Hematopoietic multipotent progenitor cell (in vitro differentiated cells): ENCODE measurements at regions not wholly inside any gene's neighbourhood (a gene's known extent, or its start where the extent isn't known, plus 50 kb on each side); places are given as distances from the start of the nearest gene placed in this dataset.

Experiments used
- DNase-seq, 3 donors: peaks; one replicate each; pipeline ENCODE4 v3.0.0-alpha.2; 2011 to 2015; ENCODE audit warnings: low read depth in 2 of 3, low spot score in 2 of 3

DNA sequence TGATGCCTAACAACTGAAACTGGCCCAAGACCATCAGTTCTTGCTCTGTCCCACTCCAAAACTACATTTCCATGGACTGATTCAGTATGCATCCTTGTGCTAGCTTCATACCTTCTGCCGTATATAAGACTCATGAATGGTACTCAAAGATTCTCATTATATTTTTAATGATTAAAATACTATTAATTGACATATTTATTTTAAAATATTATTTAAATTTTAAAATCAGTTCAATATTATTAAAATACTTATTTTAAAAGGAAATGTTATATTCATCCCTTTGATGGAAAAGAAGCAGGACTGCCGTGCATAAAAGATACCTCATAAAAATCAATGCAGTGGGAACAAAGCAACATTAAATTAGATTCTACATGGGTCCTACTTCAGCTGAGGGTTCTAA, 153.4 kb downstream of the AXIN2 start:
- no peak for DNase-seq

DNA sequence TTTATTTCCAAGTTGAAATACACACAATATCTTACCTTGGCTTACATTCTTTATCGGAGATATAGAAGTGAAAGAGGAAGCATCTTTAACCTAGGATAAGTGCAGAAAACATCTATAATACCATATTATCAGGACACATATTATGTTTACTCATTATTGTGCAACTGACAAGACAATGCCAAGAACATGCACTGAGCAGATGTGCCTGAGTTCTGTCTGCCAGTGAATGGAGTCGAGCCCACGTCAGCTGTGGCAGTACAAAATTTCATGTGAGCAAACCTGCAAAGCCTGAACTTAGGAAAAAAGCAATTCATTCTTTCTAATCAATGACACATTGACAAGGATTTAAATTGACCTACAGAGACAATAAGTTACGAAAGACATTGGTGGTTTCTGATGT, 154.4 kb downstream of the AXIN2 start:
- no peak for DNase-seq

DNA sequence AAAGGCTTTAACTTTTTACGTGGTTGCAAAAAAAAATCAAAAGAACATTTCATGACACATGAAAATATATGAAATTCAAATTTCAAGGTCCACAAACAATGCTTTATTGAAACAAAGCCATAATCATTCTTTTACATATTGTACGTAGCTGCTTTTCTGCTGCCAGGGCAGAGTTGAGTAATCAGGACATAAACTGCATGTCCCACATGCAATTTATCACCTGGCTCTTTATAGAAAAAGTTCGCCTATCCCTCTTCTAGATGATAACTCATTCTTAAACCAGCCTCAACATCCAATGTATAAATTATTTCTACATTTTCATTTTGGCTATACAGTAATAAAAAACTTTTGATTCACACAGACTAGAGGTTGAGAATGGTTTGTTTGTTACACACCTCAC, 154.9 kb downstream of the AXIN2 start:
- no peak for DNase-seq

GRCh38 chr17:65405563-65405962, 155.9 kb downstream of the AXIN2 start:
- no peak for DNase-seq

DNA sequence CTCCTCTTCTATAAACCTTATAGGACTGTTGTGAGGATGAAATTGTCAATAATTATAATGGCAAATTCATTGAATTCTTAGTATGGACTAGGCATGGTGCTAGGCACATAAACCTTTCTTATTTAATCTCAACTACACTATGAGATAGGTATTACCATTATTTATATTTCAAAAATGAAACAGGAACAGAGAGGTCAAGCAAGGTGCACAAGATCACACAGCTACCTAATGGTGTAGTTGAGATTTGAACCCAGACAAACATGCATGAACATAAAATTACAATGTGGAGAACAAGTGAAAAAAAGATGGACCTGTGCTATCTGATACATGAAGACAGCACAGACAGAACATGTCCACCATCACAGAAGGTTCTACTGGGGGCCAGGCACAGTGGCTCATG, 156.7 kb downstream of the AXIN2 start:
- no peak for DNase-seq

DNA sequence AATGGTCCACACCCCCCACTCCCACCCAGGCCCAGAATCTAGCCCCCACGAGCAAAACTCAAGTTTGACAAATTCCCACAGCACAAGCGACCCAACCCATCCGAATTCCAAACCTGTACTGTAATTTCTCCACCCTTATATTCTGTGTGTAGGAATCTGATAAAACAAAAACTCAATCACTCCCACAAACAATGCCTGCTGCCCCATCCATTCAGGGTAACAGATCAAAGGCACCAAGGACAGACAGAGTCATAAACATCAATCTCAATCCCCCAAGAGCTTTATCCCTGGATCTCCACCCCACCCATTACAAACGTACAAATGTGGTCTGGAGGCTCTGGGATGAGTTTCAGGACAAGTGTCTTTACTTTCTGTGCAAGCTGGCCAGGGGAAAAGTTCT, 157.8 kb downstream of the AXIN2 start:
- DNase-seq, result no peak

DNA sequence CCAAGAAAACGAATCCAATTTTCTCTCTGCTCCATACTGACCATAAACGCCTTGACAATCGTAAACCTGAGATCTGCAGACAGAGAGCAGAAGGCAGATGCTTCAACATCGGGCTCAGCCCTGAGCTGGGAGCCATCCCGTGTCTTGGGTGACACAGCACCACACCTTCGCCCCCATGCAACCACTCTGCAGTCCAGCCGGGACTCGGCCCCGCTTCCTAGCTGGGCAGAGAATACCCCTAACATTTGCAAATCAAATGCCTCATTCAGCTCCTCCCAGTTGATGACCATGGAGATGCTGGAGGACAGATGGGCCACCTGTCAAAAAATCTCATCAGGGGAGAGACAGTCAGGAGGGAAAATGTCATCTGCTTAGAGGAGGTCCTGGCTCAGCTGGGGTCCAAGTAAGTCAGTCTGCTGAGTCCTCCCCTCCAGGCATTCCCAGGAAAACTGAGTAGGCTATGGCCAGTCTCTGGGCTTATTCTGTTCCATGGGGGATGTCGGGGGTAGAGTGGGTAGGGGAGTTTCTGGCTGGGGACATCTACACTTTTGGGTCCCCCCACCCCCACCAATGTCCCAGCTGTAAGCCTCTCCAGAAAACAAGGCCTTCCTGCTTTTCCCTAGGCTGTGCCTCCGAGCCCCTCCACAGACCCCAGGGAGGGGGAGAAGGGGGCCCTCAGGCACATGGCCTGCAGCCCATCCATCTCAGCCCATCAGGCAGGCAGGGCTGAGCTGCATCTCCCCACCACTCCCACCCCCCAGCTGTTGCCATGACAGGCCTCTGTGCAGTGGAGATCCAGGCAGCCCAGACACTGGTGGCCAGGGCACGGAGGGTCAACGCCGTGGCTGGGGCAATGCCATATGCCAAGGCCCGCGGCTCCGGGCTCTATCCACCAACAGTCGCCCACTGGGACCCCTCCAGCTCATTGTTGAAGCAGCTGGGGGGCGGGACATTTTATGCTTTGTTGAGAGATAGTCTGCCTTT, 158.6 kb downstream of the AXIN2 start:
- DNase-seq, result no peak

DNA sequence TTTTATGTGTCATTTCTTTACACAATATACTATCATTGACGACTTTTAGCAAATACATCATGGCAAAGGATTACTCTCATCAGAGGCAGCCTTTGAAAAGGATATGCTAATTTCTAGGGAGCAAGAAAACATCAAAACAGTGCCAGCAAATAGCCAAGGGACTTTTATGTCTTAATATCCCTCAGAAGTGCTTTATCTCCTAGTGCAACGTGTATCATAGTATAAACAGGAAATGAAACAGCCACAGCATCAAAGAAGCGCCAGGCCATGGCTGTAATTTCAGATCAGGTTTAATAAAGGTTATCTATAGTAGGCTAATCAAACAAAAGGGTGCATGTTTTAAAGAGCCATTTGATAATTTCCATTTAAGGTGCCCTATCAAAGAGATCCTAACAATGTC, 159.9 kb downstream of the AXIN2 start:
- no peak for DNase-seq

DNA sequence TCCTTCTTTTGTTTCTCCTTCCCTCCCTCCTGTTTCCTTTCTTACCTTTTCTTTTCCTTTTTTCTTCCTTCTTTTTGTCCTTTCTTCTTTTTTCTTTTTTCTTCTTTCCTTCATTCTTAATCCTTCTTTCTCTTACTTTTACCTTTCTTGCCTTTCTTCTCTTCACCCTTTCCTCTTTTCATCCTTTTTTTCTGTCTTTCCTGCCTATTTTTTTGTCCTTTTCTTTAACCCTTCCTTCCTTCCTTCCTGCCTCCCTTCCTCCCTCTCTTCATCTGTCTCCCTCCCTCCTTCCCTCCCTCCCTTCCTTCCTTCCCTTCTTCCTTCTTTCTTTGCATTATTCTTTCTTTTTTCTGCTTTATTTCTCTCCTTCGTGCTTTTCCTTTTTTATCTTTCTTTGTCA, 160.7 kb downstream of the AXIN2 start:
- no peak for DNase-seq

DNA sequence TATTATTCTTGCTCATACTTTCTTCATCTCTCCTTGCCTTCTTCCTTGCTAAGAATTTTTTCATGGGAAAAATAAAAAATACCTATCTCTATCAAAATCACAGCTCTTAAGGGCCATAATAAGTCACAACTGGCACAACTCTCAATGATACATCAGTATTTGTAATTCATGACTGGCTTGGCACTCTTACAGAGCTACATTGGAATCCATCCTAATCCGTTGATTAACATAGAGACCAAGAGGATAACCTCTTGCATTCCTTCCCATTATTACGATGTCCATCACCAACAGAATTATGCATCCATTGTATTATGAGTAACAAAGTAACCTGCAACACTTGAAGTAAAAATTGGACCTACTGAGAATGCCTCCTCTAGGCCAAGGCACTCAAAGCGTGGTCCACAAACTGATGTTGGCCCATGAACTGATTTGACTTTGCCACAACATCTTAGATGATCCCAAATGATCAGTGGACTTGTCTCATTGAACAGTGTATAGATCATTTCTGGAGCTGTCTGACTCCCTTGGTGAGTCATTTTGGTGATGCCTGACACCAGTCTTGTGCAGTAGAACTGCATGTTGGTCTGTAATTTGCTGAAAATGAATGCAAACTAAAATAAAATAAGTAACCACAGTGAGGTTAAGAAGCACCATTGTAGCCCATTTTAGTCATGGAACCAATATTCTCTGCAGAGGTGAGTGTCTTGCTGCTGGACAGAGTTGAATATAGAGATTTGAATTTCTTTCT, 163.2 kb downstream of the AXIN2 start:
- DNase-seq, result no peak

DNA sequence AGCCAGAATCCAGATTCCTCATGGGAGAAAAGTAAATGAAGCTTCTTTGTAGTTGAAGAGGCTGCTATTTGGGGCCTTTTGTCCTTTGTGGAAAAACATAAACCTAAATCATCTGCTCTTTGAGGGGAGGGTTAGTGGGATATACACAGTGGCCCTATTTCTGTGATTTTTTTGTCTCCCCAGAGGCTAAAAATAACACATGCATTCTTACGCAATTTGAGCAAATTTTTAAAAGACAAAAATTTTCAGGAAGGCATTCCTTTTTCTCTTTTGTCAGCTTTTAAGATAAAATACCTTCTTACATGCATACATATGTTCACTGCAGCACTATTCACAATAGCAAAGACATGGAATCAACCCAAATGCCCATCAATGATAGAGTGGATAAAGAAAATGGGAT, 165.5 kb downstream of the AXIN2 start:
- no peak for DNase-seq

- DNase-seq, result no peak
Observed at GRCh38 chr17:65394811-65395472, 166.5 kb downstream of the AXIN2 start.

GRCh38 chr17:65393514-65393913, 167.9 kb downstream of the AXIN2 start:
- DNase-seq, result no peak

DNA sequence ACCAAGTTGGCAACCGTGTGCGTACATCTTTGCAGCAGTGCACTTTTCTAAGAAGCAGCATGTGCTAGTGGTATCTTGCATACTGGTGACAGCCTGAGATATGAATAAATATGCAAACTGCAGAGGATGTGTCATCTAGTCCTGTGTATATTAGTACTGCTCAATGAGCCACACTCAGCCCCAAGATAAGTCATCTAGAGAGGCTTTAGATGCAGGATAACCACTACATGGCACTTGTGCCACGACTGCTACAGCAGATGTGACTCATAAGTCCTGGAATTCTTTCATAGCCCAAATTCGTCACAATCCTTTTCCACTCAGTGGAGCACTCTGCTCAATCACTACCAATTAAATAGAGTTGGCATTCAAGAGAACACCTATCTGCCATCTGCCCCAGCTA, 171.5 kb downstream of the AXIN2 start:
- no peak for DNase-seq

DNA sequence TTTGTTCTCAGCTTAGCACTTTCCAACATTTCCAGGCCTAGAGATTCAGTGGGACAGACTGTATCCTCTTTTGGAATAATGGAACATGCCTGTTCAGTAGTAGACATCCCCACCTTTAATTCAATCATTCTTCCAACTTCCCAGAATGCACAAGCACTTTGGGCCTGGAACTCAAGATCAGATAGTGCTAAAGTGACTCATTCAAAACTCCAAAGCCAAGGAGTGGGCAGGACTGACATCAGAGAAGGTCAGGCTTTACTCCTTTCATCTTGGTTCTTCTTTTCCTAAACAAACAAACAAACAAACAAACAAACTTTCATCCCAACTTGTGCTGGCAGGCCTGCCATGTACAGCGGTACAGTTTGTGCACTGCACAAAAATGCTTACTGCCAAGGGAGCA, 172.0 kb downstream of the AXIN2 start:
- DNase-seq, result no peak

DNA sequence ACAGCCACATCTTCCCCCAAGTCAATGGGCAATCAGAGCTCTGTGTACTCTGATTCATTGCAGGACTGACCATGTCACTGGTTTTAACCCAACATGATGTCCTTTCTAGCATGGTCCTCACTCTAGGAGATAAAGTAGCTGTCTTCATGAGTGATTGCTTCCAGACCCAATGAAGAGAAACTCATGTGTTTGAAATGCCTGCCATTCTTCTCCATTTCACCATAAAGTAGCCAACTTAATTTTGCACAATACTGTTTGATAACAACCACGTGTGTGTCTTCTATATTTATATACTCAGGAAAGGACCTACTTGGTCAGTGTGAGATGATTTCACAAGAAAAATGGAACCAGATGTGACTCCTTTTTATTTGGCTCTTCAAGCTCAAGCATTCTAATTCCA, 172.5 kb downstream of the AXIN2 start:
- DNase-seq, result no peak

GRCh38 chr17:65387322-65387721, 174.1 kb downstream of the AXIN2 start:
- DNase-seq, result no peak

- no peak for DNase-seq
Observed at GRCh38 chr17:65385726-65386125, 175.7 kb downstream of the AXIN2 start.

DNA sequence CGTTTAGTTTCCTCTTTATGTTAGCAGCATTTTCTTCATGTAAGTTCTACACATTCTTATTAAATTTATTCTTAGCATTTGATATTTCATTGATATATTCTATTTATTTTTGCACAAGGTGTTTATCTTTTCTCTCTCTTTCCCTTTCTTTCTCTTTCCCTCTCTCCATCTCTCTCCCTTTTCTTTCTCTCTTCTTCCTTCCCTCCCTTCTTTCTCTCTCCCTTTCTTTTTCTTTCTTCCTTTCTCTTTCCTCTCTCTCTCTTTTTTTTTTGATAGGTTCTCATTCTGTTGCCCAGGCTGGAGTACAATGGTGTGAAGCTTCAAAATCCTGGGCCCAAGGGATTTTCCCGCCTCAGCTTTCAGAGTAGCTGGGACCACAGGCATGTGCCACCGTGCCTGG, 176.4 kb downstream of the AXIN2 start:
- no peak for DNase-seq

DNA sequence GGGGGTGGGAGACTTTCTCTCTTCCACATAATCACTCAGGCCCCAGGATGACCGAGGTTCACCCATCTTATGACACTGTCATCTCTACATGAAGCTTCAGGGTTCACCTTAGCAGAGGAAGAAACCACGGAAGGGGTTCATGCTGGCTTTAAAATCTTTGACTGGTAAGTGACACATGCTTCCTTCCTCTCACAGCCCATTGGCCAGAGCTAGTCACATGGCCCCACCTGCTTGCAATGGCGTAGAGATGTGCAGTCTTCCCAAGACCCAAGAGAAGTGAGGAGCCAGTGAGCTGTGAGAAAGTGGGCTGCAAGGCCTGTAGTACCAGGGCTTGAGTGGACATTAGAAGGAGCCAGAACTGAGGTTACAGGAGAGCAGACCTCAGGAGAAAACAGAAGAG, 180.3 kb downstream of the AXIN2 start:
- no peak for DNase-seq

DNA sequence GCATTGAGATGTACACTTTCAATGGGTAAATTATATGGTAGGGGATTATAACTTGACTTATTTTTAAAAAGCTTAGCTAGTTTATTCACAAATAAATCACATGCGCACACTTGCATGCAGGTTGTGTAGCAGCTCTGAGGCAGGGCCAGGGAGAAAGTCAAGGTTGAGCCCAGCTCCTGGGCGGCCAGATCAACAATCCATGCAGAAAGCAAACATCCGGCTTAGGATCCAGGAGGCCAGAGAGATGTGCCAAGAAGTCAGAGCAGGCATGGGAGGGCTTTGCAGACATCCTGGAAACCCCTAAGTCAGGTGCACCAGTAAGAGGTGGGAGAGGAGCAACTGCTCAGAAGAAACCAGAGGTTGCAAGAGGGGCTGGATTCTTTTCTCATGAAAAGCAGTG, 186.5 kb downstream of the AXIN2 start:
- DNase-seq, result no peak

- no peak for DNase-seq
Observed at GRCh38 chr17:65371702-65372101, 189.7 kb downstream of the AXIN2 start.
